ENCODE measurements at regions not wholly inside any gene's neighbourhood (a gene's known extent, or its start where the extent isn't known, plus 50 kb on each side); places are given as distances from the start of the nearest gene placed in this dataset.

DNA sequence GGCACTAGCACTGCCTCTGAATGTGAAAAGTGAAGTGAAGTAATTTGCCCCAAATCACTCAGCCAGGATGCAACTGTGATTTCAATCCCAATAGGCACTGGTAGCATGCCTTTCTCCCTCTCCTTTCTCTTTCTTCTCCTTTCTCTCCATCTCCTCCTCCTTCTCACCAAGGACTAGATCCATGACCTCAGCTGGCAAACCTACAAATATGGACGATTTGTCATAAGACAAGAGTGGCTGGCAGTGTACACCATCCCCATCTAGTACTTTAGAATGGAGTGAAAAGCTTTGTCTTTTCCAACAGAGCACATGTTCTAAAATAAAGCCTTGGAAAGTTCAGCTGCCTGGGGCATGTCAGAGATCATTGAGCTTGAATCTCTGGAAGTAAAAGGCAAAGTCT lies 574.7 kb upstream of the CLINT1 start:
- DNase-seq = no peak

DNA sequence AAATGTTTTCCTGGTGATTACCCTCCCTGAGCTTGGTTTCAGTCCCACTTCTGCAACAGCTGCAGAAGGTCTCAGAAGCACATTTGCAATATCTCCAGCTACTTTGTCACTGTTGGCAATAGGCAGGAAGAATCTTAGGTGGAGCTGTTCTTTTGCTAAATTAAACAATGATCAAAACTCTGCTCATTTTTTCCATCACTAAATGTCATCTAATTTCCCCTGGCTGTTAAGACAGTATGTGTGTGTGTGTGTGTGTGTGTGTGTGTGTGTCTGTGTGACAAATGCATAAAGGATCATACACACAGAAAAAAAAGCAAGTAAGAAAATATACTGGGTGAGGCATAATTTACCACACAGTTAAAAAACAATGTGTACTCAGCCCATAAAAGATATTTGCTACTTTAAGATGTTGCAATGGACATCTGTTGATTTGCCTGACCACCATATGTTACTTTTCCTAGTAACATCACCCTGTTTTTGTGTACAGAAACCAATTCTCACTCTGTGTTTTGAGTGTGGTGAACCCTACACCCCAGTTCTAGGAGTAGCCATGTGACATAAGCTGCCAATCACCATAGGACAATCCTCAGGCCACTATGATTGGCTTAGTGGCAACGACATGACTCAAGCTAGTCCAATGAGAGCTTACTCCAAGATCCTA lies 572.6 kb upstream of the CLINT1 start:
- no peak for DNase-seq

DNA sequence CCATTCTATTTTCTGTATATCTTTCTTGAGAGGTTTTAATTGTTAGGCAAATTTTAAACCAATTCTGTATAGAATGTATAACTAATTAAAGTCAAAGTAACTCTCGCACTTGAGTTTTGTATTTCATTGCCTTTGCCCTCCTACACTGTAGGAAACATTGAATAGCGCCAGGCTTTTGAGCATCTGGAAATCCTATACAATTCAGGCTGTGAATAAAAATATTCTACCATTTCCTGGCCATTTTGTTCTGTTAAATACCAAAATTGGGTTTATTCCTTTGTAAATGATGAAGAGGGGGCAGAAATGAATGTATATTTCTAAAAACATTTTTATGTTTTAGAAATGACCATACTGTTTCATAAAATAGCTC lies 571.8 kb upstream of the CLINT1 start:
- DNase-seq = no peak

DNA sequence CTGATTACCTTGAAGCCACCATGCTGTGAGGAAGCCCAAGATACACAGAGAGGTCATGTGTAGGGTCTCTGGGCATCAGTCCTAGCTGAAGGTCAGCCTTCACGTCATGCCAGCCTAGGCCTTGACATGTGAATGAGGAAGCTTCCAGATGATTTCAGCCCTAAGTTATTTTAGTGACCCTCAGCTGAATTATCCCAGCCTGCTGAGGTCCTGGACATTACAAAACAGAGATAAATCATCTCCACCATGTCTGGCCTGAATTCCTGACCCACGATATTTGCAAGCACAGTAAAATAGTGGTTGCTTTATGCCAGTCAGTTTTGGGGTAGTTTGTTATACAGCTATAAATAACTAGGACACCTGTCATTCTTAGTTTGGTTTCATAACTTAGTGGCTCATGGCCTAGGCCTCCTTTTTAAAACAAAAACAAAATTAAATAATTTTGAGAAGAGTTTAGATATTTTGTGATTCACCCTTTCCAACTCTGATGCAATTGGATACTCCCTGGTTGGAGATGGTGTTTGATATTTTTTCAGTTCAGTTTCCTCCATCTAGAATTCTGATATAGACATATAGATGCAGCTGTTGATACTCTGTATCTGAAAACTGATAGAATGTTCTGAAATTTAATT lies 571.3 kb upstream of the CLINT1 start:
- no peak for DNase-seq

DNA sequence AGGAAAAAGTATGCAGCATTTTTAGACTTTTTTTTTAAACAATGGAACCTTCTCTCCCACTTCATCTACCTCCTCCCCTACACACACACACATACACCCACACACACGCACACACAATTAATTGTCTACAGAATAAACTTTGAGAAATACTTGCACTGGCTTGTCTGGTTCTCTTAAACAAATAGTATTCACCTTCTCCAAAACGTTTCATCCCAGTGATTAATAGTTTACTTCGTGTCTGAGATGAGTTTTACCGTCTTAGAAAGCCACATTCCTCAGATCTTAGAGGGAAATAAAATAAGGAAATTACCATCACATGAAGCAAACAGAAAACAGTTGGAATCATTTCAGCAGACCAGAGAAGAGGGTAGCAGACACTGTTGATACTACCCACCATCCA lies 570.6 kb upstream of the CLINT1 start:
- no peak for DNase-seq

DNA sequence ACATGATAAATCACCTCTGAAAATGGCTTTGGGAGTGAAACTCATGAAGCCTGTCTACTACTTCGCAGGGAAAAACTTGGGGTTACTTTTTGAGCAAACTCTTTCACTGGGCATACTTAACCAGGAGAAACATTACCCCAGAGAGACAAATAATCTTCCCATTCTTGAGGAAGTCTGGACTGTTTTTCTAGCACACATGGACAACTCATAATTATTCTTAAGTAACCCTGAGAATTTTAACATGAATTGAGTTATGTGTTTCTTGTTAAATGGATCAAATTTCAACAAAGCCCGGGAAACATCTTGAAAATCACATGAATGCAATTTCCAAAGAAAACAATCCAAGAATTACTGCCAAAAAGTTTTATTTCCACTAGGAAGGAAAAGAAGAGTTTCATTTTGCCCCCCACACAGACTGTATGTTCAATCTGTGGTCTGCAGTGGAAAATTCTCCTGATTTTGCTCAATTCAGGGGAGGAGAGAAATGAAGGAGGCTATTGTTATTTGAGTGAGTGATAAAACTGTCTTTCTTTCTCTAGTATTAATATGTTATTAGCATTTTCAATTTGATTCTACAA lies 564.8 kb upstream of the CLINT1 start:
- no peak for DNase-seq

DNA sequence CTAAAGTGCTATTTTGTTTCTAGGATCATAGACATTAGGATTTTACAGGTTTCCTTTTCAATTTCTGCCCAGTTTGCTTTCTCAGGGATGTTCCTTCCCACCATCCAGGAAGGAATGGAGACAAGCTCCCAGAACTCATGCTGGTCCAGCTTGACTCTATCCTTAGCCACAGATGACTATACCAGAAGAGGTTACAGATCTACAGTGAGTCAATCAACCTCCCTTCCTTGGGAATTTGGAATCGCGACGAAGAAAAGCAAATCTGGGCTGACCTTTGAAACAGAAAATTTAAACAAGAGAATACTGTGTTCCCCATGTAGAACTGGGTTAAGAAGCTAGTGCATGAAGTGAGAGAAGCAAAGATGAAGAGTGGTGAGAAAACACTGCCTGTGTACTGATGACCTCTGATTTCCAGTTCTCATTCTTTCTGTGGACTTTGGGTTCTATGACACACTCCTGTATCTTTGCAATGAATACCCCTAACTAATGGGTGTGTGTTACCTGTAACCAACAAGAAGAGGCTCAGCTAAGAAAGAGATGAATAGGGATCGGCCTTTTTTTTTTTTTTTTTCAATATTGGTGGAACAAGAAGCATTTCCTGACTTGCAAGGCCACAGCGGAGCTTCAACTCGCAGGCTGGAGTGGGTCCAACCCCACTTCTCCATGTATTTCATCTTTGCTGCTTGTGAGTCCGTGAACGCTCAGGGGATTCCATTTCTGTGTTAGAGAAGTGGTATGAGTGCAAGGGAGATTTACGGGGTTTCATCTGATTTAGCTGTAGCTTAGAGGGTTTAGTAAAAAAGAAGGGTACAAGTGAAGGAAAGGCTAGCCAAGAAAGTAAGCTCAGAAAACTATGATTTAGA lies 563.9 kb upstream of the CLINT1 start:
- no peak for DNase-seq

DNA sequence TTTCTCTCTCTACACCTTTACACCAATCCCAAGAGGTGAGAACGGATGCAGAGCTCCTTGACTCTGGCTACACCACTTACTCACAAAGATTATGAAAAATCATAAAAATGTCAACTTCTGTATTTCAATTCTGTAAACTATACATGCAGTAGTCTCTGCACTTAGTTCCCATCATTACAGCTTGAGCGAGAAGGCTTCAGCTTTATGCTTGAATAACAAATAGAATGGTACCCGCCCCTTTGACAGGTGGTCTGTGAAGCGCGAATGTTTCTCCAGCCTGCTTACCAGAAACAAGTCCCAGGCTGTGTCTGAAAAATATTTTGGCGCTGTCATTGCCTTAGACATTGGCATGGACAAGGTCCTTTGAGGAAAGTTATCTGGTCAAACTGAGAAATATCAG lies 562.4 kb upstream of the CLINT1 start:
- no peak for DNase-seq

DNA sequence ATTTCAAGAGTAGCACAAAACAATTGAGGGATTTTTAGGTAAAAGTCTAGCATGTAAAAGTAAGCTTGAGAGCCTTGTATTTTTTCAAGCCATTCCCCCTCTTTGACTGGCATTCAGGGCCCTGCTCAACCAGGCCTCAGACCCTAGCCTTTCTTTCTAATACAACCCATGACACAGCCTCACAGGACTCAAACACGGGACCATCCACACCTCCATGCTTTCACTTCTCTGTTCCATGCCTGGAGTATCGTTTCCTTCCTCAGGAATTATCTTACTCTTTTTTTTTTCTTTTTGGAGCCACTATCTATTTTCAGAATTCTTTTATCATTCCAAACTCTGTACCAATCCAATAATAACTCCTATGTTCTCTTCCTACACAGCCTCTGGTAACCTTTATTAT lies 560.2 kb upstream of the CLINT1 start:
- no peak for DNase-seq

DNA sequence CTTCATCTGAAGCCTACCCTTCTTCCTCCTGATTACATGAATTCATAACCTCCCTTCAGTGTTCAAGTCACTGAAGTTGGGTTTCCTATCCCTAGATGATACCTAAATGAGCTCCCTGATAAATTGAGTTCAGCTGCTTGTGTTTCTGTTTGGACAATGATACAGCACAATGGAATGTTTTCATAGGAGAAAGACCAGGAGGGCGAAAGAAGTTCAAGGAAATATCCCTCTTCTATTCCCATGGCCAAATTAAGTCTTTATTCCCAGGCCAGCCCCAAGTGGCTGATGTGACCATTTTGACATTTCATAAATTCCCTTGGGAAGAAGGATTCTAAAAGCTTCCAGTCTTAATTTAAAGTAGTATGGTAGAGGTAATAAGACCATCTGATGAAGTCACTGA lies 555.8 kb upstream of the CLINT1 start:
- no peak for DNase-seq

DNA sequence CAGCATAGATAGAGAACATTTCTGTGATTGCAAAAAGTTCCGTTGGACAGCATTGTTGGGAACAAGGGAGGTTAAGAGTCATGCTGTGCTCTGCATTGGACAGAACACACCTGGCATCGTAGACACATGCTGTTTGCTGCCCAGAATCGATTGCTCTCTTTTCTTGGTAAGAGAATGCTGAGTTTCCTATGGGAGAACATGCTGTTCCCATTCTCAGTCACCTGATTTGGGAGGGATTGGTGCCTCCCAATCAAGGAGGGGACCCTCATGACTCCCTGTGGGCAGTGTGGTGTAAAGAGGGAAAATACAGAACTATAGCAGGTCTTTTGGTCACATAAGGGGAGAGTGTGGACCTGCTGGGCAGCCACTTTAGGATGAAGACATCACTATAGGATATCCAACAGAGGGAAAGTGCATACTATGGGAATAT lies 555.4 kb upstream of the CLINT1 start:
- no peak for DNase-seq

DNA sequence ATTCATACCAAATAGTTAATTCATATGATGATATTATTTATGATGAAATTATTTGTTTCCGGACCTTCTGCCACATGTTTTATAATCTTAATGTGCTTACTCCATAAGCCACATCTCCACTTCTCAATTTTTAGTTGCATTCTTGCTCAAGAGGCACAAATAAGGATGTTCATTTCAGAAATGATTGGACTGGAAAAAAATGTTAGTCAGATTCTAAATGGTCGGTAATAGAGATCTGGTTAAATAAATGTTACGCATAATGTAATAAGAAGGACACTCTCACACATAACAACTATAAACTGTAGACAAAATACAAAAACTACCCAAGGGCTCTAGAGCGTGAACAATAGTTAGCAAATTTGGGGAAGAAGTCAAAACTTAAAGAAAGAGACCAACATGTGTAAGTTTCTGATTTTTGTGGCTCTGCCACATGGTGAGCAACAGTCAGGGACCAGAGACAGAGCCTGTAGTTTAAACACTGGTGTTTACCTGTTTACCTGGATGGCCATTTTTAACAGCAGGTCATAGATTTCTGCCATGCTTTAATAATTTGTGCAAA lies 554.3 kb upstream of the CLINT1 start:
- DNase-seq = no peak

DNA sequence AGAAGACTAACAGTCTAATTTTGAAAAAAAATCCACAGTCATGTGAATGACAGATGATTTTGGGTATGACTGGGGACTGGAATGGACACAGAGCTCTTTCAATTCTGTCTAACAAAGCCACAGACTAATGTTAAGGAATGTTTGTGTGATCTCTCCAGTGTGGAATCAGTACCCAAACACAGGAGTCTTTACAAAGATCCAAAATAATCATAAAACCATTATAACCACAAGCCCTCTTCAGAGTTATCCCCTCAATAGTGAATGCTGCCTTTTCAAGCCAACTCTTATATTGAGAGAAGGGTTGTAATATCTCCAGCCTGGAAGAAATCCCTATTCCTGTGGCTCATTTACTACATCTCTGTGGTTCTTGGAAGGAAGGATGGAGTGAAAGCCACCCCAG lies 552.0 kb upstream of the CLINT1 start:
- DNase-seq = no peak

DNA sequence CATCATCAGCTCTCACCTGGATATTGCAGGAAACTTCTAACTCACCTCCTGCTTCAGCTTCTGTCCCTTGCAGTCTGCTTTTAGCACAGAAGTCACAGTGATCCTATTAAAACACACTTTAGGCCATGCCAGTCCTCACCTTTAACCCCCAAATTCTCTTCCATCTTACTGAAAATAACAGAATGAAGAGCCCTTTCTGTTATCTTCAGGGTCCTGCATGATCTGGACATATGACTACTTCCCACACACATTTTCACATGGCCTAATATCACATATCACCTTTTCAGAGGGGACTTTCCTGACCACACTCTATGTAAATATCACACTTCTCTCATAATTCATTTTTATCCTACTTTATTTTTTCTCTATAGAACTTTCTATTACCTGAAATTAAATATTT lies 550.6 kb upstream of the CLINT1 start:
- DNase-seq = no peak

DNA sequence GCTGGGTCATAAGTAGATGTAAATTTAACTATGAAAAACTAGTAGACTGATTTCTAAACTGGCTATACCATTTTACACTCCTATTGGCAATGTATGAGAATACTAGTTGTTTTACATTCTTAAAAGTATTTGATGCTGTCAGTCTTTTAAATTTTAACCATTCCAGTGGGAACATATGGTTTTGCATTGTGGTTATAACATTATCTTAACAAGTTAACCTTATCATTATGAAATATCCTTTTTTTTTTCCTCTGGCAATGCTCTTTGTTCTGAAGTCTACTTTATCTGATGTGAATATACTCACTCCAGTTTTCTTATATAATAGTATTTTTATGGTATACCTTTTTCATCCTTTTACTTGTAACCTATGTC lies 548.9 kb upstream of the CLINT1 start:
- no peak for DNase-seq

DNA sequence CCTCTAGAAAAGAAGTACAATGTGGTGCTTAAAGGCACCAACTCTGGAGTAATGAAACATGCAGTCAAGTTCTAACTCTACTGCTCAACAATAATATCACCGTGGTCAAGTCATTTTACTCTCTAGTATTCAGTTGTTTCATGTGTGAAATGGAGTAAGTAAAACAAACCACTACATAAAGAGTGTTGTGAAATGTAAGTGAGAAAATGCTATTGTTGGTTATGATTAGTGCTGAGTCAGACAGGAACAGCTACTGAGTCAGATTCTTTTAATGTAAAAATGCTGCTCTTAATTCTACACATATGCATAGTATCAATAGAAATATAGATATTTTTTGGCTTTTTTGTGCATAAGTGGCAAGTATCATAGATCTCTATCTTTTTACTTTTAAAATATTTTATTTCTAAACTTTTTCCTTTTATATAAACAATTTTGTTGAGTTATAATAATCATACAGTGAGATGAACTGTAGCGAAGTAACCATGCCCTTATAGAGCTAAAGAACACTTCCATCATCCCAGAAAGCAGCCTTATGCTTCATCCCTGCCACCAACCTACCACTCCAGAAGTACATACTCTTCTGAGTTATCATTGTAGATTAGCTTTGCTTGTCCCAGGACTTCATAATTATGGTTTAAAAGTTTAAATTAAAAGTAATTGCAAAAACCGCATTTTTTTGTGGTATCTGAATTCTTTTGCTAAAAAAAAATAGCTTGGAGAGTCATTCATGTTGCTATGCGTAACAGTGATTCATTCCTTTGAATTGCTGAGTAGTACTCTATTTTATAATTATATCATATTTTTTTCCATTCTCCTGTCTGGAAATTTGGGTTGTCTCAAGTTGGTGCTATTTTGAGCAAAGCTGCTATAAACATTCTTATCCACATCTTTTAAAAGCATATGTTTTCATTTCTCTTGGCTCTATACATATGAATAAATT lies 548.2 kb upstream of the CLINT1 start:
- no peak for DNase-seq

DNA sequence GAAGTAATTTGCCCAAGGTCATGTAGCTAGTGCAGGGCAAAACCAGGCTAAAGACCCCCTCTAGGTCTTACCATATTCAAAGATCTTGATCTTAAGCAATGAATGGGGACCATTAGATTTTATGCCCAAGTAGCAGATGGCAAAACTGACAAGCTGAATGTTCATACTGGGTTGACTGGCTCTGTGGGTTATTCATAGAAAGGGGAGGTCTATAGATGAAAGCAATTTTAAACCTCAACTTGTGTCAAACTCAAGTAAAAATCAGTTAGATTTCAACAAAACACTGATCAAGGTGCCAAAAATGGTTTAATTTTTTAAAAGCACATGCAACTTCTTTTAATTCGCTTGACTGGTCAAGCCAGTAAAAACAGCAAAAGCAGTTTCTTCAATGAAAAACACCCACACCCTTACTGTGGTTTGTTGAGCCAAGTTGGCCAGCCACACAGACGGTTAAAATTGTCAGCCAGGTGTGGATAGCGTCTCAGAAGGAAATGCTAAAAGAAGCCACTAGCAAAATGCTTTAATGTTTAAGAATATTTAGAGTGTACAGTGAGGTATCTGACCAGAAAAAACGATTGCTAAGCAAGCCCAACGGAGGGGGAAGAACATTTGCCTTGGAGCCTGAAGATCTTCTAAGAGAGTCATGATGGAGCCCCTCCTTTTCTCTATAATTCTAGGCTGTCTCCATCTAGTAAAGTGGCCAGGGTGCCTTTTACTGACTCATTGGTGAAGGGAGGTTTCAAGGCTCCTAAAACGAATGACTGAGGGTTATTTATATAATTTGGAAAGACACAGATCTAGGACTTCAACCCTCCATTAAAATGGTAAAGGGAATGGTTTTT lies 539.6 kb upstream of the CLINT1 start:
- no peak for DNase-seq

DNA sequence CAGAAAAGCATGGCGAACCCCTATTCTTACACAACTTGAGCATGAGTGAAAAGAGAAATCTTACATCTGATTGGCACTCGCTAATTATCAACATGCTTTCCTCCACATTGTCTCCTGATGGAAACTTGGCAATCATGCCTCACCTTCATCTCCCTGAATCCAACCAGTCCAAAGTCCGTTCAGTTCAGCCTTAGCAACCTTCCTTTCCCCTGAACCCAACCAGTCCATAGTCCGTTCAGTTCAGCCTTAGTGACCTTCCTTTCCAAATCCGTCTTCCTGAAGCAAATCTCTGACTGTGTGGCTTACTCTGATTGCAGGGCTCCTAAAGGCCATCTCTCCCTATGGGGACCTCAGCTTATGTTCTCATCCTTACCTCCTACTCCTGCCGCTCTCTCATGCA lies 538.3 kb upstream of the CLINT1 start:
- no peak for DNase-seq

DNA sequence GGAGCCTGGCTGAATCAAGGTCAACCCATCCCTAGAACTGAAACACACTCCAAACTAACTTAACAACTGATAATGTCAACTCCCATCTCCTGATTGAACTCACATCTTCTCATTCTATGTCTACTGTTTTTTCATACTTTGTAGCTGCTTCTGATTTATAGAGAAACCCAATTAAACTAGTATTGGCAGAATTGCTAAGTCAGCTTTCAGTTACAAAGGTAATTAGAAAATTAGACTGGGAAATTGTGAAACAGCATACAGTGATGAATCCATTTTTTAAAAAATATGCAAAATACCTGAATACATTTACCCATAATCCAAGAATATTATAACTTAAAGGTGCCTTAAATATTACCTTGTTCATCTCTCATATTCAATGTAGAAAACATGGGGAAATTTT lies 535.2 kb upstream of the CLINT1 start:
- no peak for DNase-seq

DNA sequence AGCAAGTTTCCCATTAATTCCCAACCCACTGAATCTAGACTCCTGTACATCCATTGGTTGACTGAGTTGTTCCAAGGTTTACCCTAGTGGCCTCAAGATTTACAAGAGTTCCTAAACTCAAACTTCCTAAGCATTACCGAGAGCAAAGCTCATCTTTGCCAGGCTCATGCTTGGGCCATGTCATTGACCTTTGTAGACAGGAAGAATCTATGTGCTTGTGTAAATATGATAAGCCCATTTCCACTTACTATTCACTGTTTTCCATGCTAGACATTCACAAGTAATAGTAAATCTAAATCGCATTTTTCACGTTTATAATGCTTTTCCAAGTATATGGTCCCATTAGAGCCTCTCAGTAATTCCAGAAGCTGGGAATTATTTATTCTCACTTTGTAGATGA lies 534.5 kb upstream of the CLINT1 start:
- no peak for DNase-seq

DNA sequence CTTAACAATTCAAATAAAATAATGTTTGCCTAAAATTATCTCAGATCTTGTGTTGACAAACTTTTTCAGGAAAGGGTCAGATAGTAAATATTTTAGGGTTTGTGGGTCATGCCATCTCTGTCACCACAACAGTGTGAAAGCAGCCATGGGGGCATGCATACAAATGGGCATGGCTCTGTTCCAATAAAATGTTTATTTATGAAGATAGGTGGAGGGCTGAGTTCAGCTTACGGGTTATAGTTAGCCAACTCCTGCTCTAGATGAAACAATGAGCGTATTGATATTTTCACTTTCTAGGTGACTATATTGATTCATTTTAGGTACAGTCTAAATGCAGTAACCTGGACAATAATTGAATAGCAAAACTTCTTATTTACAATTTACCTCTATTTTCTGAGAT lies 533.8 kb upstream of the CLINT1 start:
- no peak for DNase-seq

DNA sequence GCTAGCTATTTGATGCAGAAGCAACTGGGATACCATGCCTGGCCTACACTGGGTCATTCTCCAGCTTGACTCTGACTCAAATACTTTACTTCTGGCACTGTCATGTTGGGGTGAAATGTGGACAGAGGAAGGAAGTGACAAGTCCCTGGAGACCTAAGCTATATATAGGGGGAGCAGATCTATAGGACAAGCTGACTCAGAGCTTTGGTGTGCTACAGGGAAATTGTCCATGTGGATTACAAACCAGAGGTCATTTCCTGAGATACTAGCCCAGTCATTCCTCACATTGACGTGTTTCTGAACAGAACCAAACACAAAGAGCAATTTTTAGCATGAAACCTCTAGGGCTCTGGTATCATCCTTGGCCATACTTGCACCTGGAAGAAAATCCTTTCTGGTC lies 531.6 kb upstream of the CLINT1 start:
- no peak for DNase-seq
